HEK293T (cell line): ENCODE measurements at regions not wholly inside any gene's neighbourhood (a gene's known extent, or its start where the extent isn't known, plus 50 kb on each side); places are given as distances from the start of the nearest gene placed in this dataset.

ENCODE experiments used
- CTCF ChIA-PET: fragments of 350-600 bp; formaldehyde crosslinking; extraction: SDS; loops from one replicate; lab custom pipeline; 2021; ENCODE audit warnings: antibody characterized with exemption, inconsistent platforms; lab: Yijun Ruan, JAX
- POLR2A ChIA-PET: fragments of 350-600 bp; formaldehyde crosslinking; extraction: SDS; loops from one replicate; lab custom pipeline; 2020; ENCODE audit warnings: antibody characterized with exemption, inconsistent platforms; lab: Yijun Ruan, JAX
- DNase-seq: peaks from one replicate; pipeline ENCODE4 v3.0.0; 2012; ENCODE audit warnings: mixed read lengths; ENCODE audit errors: extremely low spot score
- ARNT ChIP-seq: fragments of 450-650 bp; IDR thresholded peaks from 2 replicates; pipeline ENCODE4 v1.6.1; 2017; ENCODE audit warnings: mild to moderate bottlenecking
- BHLHE40 ChIP-seq: fragments of 450-650 bp; IDR thresholded peaks from 2 replicates; pipeline ENCODE4 v1.6.1; 2016; ENCODE audit warnings: mild to moderate bottlenecking, moderate library complexity, borderline replicate concordance
- CTBP1 ChIP-seq: fragments of 450-650 bp; IDR thresholded peaks from 2 replicates; pipeline ENCODE4 v1.6.1; 2016; ENCODE audit warnings: borderline replicate concordance
- ELF4 ChIP-seq: fragments of 450-650 bp; IDR thresholded peaks from 2 replicates; pipeline ENCODE4 v1.6.1; 2017; ENCODE audit warnings: antibody characterized with exemption
- FOXA1 ChIP-seq: fragments of 450-650 bp; IDR thresholded peaks from 2 replicates; pipeline ENCODE4 v1.6.1; 2016; ENCODE audit warnings: mild to moderate bottlenecking
- FOXK2 ChIP-seq: fragments of 450-650 bp; IDR thresholded peaks from 2 replicates; pipeline ENCODE4 v1.6.1; 2016; ENCODE audit warnings: mild to moderate bottlenecking
- FOXM1 ChIP-seq: fragments of 450-650 bp; IDR thresholded peaks from 2 replicates; pipeline ENCODE4 v1.6.1; 2017; ENCODE audit warnings: mild to moderate bottlenecking, borderline replicate concordance
- HDGF ChIP-seq: fragments of 450-650 bp; IDR thresholded peaks from 2 replicates; pipeline ENCODE4 v1.6.1; 2017; ENCODE audit warnings: antibody characterized with exemption, borderline replicate concordance
- L3MBTL2 ChIP-seq: fragments of 450-650 bp; conservative IDR thresholded peaks from 2 replicates; pipeline ENCODE4 v1.6.1; 2016; ENCODE audit warnings: mild to moderate bottlenecking
- LEF1 ChIP-seq: fragments of 450-650 bp; IDR thresholded peaks from 2 replicates; pipeline ENCODE4 v1.6.1; 2017; ENCODE audit warnings: mild to moderate bottlenecking, borderline replicate concordance
- NFRKB ChIP-seq: fragments of 450-650 bp; IDR thresholded peaks from 2 replicates; pipeline ENCODE4 v1.6.1; 2016; ENCODE audit warnings: mild to moderate bottlenecking, moderate library complexity
- SP1 ChIP-seq: fragments of 450-650 bp; IDR thresholded peaks from 2 replicates; pipeline ENCODE4 v1.6.1; 2017
- SUZ12 ChIP-seq: fragments of 450-650 bp; IDR thresholded peaks from 2 replicates; pipeline ENCODE4 v1.6.1; 2016; ENCODE audit warnings: mild to moderate bottlenecking
- TARDBP ChIP-seq: fragments of 450-650 bp; IDR thresholded peaks from 2 replicates; pipeline ENCODE4 v1.6.1; 2016
- ZNF384 ChIP-seq: fragments of 450-650 bp; IDR thresholded peaks from 2 replicates; pipeline ENCODE4 v1.6.1; 2016
- TF ChIP-seq, protein P1 (sequence below): fragments of 450-650 bp; IDR thresholded peaks from 2 replicates; pipeline ENCODE4 v1.6.1; 2016

DNA sequence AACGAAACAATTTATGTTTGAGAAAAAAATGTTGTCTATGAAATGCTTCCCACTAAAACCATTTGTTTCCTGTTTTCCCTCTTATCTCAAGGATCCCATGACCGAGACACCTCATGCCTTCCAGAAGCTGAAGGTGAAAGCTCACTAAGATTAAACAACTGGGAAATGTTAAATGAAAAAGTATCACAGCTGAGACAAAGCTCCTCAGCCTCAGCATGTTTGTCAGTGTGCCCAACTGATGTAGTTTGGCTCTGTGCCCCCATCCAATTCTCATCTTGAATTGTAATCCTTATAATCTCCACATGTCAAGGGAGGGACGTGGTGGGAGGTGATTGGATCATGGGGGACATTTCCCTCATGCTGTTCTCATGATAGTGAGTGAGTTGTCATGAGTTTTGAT, 327.3 kb downstream of the HTR7 start:
- CTCF ChIA-PET: no interaction called here
- no peak for TF ChIP-seq HDGF
- no peak for TF ChIP-seq CTBP1
- TF ChIP-seq ELF4: no peak
- TF ChIP-seq TARDBP: no peak
- TF ChIP-seq, protein P1, sequence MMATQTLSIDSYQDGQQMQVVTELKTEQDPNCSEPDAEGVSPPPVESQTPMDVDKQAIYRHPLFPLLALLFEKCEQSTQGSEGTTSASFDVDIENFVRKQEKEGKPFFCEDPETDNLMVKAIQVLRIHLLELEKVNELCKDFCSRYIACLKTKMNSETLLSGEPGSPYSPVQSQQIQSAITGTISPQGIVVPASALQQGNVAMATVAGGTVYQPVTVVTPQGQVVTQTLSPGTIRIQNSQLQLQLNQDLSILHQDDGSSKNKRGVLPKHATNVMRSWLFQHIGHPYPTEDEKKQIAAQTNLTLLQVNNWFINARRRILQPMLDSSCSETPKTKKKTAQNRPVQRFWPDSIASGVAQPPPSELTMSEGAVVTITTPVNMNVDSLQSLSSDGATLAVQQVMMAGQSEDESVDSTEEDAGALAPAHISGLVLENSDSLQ: no peak
- TF ChIP-seq ARNT: no peak
- TF ChIP-seq LEF1: no peak
- no peak for TF ChIP-seq FOXK2
- TF ChIP-seq ZNF384: no peak
- no peak for TF ChIP-seq SUZ12
- no peak for TF ChIP-seq FOXM1
- POLR2A ChIA-PET: no interaction called here

DNA sequence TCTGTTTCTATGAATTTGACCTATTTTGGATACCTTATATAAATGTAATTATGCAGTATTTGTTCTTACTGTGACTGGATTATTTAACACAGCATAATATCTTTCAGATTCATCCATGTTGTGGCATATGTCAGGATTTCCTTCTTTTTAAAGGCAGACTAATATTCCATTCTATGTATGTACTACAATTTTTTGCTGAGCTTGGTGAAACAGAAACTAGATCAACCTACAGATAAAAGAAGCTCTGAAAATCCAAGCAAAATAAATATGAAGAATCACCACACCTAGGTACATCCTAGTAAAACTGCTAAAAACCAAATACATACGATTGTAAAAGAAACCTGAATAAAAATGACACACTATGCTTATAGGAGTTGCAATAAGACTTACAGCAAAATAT, 300.5 kb downstream of the HTR7 start:
- CTCF ChIA-PET: no interaction called here
- no peak for DNase-seq
- TF ChIP-seq ARNT (no peak), FOXM1 (no peak), FOXK2 (no peak), NFRKB (no peak)
- POLR2A ChIA-PET: no interaction called here

More for the DNA sequence above, 327.3 kb downstream of the HTR7 start:
- DNase-seq: no peak

DNA sequence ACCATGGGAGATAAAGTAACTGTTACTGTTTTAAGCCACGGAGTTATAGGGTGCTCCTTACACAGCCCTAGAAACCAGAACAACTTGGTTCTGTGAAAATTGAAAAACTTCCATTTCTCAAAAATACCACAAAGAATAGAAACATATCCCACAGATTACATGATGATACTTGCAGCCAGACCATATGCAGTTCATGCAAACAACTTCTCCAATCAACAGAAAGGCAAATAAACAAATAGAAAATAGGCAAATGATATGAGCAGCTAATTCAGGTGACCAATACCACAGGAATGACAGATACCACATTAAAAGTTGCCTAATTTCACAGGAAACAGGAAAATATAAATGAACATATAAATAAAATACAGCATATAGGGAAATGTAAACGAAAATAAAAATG, 297.5 kb downstream of the HTR7 start:
- CTCF ChIA-PET: no interaction called here
- POLR2A ChIA-PET: no interaction called here
- TF ChIP-seq CTBP1: no peak
- TF ChIP-seq HDGF: no peak
- no peak for DNase-seq

DNA sequence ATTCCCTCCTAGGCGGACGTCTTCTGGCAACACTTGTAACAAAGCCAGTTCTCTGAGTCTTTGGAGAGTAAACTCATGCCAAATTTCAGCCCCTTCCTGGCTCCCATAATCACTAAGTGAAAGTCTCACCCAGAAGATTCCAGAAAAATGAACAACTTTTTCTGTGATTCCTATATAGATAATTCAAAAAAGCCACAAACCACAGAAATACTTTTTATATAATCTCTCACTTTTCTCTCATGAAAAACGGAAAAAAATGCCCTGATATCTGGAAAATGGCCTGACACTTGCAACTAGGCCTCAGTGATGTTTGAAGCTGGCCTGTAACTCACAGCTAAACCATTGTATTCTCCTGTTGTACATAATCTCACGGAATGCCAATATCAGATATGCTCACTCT, 296.2 kb downstream of the HTR7 start:
- CTCF ChIA-PET: interaction anchor here (0.6 kb wide), 1 partner anchor 29 kb away, joined by 3 read pairs; no protein-coding TSS in a partner anchor
- POLR2A ChIA-PET: no interaction called here
- no peak for DNase-seq
- TF ChIP-seq NFRKB: no peak
- no peak for TF ChIP-seq FOXA1
- no peak for TF ChIP-seq SP1
- TF ChIP-seq FOXK2: no peak
- no peak for TF ChIP-seq ARNT
- TF ChIP-seq ZNF384: no peak
- no peak for TF ChIP-seq L3MBTL2
- TF ChIP-seq CTBP1: no peak
- TF ChIP-seq, protein P1: no peak
- TF ChIP-seq LEF1: no peak
- TF ChIP-seq TARDBP: no peak
- no peak for TF ChIP-seq HDGF
- no peak for TF ChIP-seq ELF4
- no peak for TF ChIP-seq SUZ12
- TF ChIP-seq BHLHE40: no peak

DNA sequence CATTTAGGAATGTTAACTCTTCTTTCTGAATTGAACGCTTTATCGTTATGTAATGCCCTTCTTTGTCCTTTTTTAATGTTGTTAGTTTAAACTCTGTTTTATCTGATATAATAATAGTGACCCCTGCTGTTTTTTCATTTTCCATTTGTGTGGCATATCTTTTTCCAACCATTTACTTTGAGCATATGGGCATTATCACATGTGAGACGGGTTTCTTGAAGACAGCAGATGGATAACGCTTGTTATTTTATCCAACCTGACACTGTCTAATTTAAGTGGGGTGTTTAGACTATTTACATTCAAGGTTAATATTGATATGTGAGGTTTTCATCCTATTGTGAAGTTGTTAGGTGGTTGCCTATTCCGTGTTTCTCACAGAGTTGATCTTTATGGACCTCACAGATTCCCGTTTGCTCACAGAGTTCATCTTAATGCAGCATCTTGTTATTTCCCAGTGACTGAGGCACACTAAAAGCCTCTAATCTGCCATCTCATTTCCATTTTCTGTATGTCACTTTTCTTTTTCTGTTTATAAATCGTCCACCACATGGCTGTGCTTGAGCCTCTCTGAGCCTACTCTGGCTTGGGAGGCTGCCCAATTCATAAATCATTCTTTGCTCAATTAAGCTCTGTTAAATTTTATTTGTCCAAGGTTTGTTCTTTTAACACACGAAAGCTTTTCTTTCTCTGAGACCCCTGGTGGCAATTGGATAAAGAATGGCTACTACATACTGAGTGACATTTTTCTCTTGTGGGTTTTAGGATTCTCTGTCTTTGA, 286.2 kb downstream of the HTR7 start:
- ChIA-PET POLR2A (no interaction called here), CTCF (no interaction called here)
- no peak for TF ChIP-seq SP1
- DNase-seq: no peak

DNA sequence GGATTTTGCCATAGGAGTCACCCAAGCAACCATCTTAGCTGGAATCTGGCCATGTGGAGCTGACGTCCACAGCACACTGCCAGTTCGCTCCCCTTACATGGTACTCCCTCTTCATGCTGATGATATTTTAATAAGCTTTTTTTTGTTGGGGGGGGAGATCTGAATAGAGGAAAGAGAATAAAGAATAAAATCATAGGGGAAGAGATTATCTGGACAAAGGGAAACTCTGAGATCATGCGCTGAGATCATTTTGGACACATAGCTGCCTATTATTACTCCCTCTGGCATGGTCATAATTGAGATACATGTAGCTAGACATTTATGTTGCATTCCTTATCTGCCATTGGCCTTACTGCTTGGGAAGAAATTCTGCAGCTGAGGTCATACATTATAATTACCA, 282.7 kb downstream of the HTR7 start:
- CTCF ChIA-PET: no interaction called here
- POLR2A ChIA-PET: no interaction called here
- no peak for DNase-seq
- TF ChIP-seq FOXK2: no peak
- no peak for TF ChIP-seq TARDBP
- TF ChIP-seq LEF1: no peak
- no peak for TF ChIP-seq FOXA1
- no peak for TF ChIP-seq ARNT
- no peak for TF ChIP-seq SUZ12
- TF ChIP-seq ELF4: no peak
- TF ChIP-seq NFRKB: no peak
- TF ChIP-seq, protein P1: no peak
- no peak for TF ChIP-seq CTBP1
- TF ChIP-seq FOXM1: no peak
- TF ChIP-seq ZNF384: no peak
- no peak for TF ChIP-seq HDGF
- no peak for TF ChIP-seq BHLHE40
- TF ChIP-seq L3MBTL2: no peak
- TF ChIP-seq SP1: no peak

DNA sequence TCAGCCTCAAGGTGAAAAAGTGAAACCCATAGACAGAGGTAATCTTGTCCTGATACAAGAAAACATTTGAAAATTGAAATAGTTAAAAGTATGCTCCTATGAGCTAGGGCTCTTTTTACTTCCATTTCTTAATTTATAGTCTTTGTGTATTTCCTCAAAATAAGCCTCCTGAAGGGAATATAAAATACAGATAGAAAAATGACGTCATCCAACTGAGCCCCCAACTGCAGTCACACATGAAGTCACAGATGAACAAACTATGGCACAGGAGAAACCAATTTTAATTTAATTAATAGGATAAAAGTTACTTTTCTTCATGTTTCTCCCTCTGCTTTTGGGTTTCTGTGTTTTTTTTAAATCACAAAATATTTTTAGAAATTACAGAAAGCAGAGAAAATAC, 280.3 kb downstream of the HTR7 start:
- CTCF ChIA-PET: no interaction called here
- POLR2A ChIA-PET: no interaction called here
- no peak for DNase-seq
- TF ChIP-seq L3MBTL2 (no peak), SUZ12 (no peak), BHLHE40 (no peak), LEF1 (no peak), ELF4 (no peak), SP1 (no peak), HDGF (no peak), FOXK2 (no peak)
- TF ChIP-seq, protein P1: no peak
